ENCODE measurements at regions not wholly inside any gene's neighbourhood (a gene's known extent, or its start where the extent isn't known, plus 50 kb on each side); places are given as distances from the start of the nearest gene placed in this dataset.
"Not testable (repeated sequence)": the region's sequence is repeated elsewhere in the genome, so short reads cannot be mapped to it uniquely, and the experiment has no call there.

DNA sequence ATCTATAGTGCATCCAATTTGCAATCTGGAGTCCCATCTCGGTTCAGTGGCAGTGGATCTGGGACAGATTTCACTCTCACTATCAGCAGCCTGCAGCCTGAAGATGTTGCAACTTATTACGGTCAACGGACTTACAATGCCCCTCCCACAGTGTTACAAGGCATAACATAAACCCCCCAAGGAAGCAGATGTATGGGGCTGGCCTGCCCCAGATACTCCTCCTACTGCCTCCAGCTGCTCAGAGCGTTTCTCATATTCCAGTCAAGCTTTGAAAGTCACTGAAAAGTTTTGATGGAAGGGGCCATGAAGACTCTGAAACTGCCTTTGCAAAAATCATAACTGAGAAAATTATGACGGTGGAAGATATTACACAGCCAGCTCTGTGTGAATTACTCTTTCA is 1193.6 kb downstream of the RPIA start:
- H3K4me3 ChIP-seq (ENCODE audit: low read length); H3K9ac ChIP-seq (ENCODE audit: low read depth, low read length); H3K4me1 ChIP-seq (ENCODE audit: control insufficient read depth, insufficient read depth, low read length); H3K27me3 ChIP-seq (ENCODE audit: control insufficient read depth, insufficient read depth, low read length); H3K36me3 ChIP-seq (ENCODE audit: insufficient read depth, low read length); H3K9me3 ChIP-seq (replicated peaks; ENCODE audit: low read length); H3K4me2 ChIP-seq (ENCODE audit: low read length): not testable (repeated sequence)

GRCh38 chr2:89888693-89889092 is 1197.2 kb downstream of the RPIA start:
- H3K4me3 ChIP-seq (ENCODE audit: low read length); H3K9ac ChIP-seq (ENCODE audit: low read depth, low read length); H3K4me2 ChIP-seq (ENCODE audit: low read length); H3K36me3 ChIP-seq (ENCODE audit: insufficient read depth, low read length); H3K4me1 ChIP-seq (ENCODE audit: control insufficient read depth, insufficient read depth, low read length); H3K27me3 ChIP-seq (ENCODE audit: control insufficient read depth, insufficient read depth, low read length); H3K9me3 ChIP-seq (replicated peaks; ENCODE audit: low read length): not testable (repeated sequence)

- not testable (repeated sequence) for H3K4me1 ChIP-seq (ENCODE audit: control insufficient read depth, insufficient read depth, low read length); H3K9me3 ChIP-seq (replicated peaks; ENCODE audit: low read length); H3K27me3 ChIP-seq (ENCODE audit: control insufficient read depth, insufficient read depth, low read length); H3K36me3 ChIP-seq (ENCODE audit: insufficient read depth, low read length); H3K4me3 ChIP-seq (ENCODE audit: low read length); H3K9ac ChIP-seq (ENCODE audit: low read depth, low read length); H3K4me2 ChIP-seq (ENCODE audit: low read length)
Observed at GRCh38 chr2:89890185-89890773, 1198.8 kb downstream of the RPIA start.

DNA sequence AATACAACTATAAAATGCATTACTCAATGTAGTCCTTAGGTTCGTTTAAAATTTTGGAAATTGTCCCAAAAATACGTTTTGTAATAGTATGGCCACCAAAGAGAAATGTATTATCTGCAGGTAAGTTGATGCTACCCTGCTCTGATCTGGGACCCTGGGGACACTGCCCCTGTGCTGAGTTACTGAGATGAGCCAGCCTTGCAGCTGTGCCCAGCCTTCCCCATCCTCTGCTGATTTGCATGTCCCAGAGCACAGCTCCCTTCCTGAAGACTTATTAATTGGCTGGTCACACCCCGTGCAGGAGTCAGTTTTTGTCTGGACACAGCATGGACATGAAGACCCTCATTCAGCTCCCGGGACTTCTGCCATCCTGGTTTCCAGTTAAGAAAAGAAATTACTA is 1203.5 kb downstream of the RPIA start:
- not testable (repeated sequence) for H3K9ac ChIP-seq (ENCODE audit: low read depth, low read length); H3K4me2 ChIP-seq (ENCODE audit: low read length); H3K27me3 ChIP-seq (ENCODE audit: control insufficient read depth, insufficient read depth, low read length); H3K36me3 ChIP-seq (ENCODE audit: insufficient read depth, low read length); H3K4me3 ChIP-seq (ENCODE audit: low read length); H3K4me1 ChIP-seq (ENCODE audit: control insufficient read depth, insufficient read depth, low read length); H3K9me3 ChIP-seq (replicated peaks; ENCODE audit: low read length)

GRCh38 chr2:89895629-89896028 is 1204.2 kb downstream of the RPIA start:
- H3K36me3 ChIP-seq (ENCODE audit: insufficient read depth, low read length); H3K27me3 ChIP-seq (ENCODE audit: control insufficient read depth, insufficient read depth, low read length); H3K9ac ChIP-seq (ENCODE audit: low read depth, low read length); H3K4me3 ChIP-seq (ENCODE audit: low read length); H3K4me2 ChIP-seq (ENCODE audit: low read length); H3K4me1 ChIP-seq (ENCODE audit: control insufficient read depth, insufficient read depth, low read length); H3K9me3 ChIP-seq (replicated peaks; ENCODE audit: low read length): not testable (repeated sequence)

DNA sequence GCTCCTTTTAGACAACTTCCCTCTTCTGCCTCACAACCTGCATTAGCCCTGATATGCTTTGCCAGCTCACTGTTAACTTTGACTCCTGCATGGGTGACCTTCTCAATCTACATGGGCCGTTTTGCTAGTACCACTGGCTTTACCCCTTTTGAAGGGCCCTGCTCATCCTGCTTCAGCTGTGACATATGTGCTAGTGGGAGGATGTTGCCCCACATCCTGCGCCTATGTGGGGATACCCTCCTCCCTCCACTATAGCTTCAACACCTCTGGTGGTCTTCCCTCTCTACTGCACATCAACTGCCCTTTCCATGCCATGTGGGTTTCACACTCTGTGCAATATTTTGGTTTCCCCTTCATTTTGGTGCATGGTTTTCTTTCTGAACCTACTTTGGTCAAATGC is 1235.5 kb downstream of the RPIA start:
- H3K36me3 ChIP-seq (ENCODE audit: insufficient read depth, low read length); H3K9me3 ChIP-seq (replicated peaks; ENCODE audit: low read length); H3K4me2 ChIP-seq (ENCODE audit: low read length); H3K4me1 ChIP-seq (ENCODE audit: control insufficient read depth, insufficient read depth, low read length); H3K27me3 ChIP-seq (ENCODE audit: control insufficient read depth, insufficient read depth, low read length); H3K9ac ChIP-seq (ENCODE audit: low read depth, low read length); H3K4me3 ChIP-seq (ENCODE audit: low read length): not testable (repeated sequence)

GRCh38 chr2:89935436-89935835 is 1244.0 kb downstream of the RPIA start:
- H3K27me3 ChIP-seq (ENCODE audit: control insufficient read depth, insufficient read depth, low read length); H3K4me3 ChIP-seq (ENCODE audit: low read length); H3K9ac ChIP-seq (ENCODE audit: low read depth, low read length); H3K9me3 ChIP-seq (replicated peaks; ENCODE audit: low read length); H3K4me2 ChIP-seq (ENCODE audit: low read length); H3K4me1 ChIP-seq (ENCODE audit: control insufficient read depth, insufficient read depth, low read length); H3K36me3 ChIP-seq (ENCODE audit: insufficient read depth, low read length): not testable (repeated sequence)

- H3K4me2 ChIP-seq (ENCODE audit: low read length); H3K9ac ChIP-seq (ENCODE audit: low read depth, low read length); H3K27me3 ChIP-seq (ENCODE audit: control insufficient read depth, insufficient read depth, low read length); H3K4me3 ChIP-seq (ENCODE audit: low read length); H3K9me3 ChIP-seq (replicated peaks; ENCODE audit: low read length); H3K4me1 ChIP-seq (ENCODE audit: control insufficient read depth, insufficient read depth, low read length); H3K36me3 ChIP-seq (ENCODE audit: insufficient read depth, low read length): not testable (repeated sequence)
Observed at GRCh38 chr2:89936011-89936410, 1244.5 kb downstream of the RPIA start.

GRCh38 chr2:89936559-89936958 is 1245.1 kb downstream of the RPIA start:
- H3K27me3 ChIP-seq (ENCODE audit: control insufficient read depth, insufficient read depth, low read length); H3K9me3 ChIP-seq (replicated peaks; ENCODE audit: low read length); H3K9ac ChIP-seq (ENCODE audit: low read depth, low read length); H3K4me2 ChIP-seq (ENCODE audit: low read length); H3K36me3 ChIP-seq (ENCODE audit: insufficient read depth, low read length); H3K4me1 ChIP-seq (ENCODE audit: control insufficient read depth, insufficient read depth, low read length); H3K4me3 ChIP-seq (ENCODE audit: low read length): not testable (repeated sequence)

DNA sequence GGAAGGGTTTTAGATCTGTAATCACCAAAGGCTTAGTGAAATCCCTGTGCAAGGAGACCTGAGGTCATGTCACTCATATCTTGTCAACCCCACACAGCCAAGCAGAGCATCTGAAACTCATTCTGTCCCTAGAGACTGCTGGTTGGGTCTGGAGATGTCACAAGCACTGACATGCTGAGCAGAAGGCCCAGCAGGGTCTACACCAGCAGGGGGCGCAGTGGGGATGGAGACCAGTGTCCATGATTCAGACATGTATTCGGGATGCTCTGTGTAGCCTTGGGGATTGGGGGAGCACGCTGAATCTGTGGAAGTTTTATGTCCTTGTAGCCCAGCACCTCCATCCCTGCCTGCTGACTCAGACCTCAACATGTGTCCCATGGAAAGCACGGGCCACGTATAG is 1247.3 kb downstream of the RPIA start:
- not testable (repeated sequence) for H3K4me3 ChIP-seq (ENCODE audit: low read length); H3K4me2 ChIP-seq (ENCODE audit: low read length); H3K27me3 ChIP-seq (ENCODE audit: control insufficient read depth, insufficient read depth, low read length); H3K4me1 ChIP-seq (ENCODE audit: control insufficient read depth, insufficient read depth, low read length); H3K36me3 ChIP-seq (ENCODE audit: insufficient read depth, low read length); H3K9me3 ChIP-seq (replicated peaks; ENCODE audit: low read length); H3K9ac ChIP-seq (ENCODE audit: low read depth, low read length)

GRCh38 chr2:89944267-89944666 is 1252.8 kb downstream of the RPIA start:
- not testable (repeated sequence) for H3K4me2 ChIP-seq (ENCODE audit: low read length); H3K4me1 ChIP-seq (ENCODE audit: control insufficient read depth, insufficient read depth, low read length); H3K9me3 ChIP-seq (replicated peaks; ENCODE audit: low read length); H3K27me3 ChIP-seq (ENCODE audit: control insufficient read depth, insufficient read depth, low read length); H3K4me3 ChIP-seq (ENCODE audit: low read length); H3K36me3 ChIP-seq (ENCODE audit: insufficient read depth, low read length); H3K9ac ChIP-seq (ENCODE audit: low read depth, low read length)

- not testable (repeated sequence) for H3K4me3 ChIP-seq (ENCODE audit: low read length); H3K27me3 ChIP-seq (ENCODE audit: control insufficient read depth, insufficient read depth, low read length); H3K9ac ChIP-seq (ENCODE audit: low read depth, low read length); H3K4me1 ChIP-seq (ENCODE audit: control insufficient read depth, insufficient read depth, low read length); H3K9me3 ChIP-seq (replicated peaks; ENCODE audit: low read length); H3K4me2 ChIP-seq (ENCODE audit: low read length); H3K36me3 ChIP-seq (ENCODE audit: insufficient read depth, low read length)
Observed at GRCh38 chr2:89945004-89945616, 1253.6 kb downstream of the RPIA start.
